Astrocyte (in vitro differentiated cells and primary cell): ENCODE measurements at regions not wholly inside any gene's neighbourhood (a gene's known extent, or its start where the extent isn't known, plus 50 kb on each side); places are given as distances from the start of the nearest gene placed in this dataset.

Experiments
- CTCF ChIP-seq: IDR thresholded peaks from 2 replicates; pipeline ENCODE4 v1.5.1; 2011; ENCODE audit warnings: low read depth, mild to moderate bottlenecking, inconsistent platforms, low read length, moderate library complexity; ENCODE audit not compliant: insufficient read depth
- EZH2 ChIP-seq: IDR thresholded peaks from 2 replicates; pipeline ENCODE4 v1.6.1; 2012; ENCODE audit warnings: mild to moderate bottlenecking, low read length, inconsistent platforms; ENCODE audit not compliant: insufficient read depth

- TF ChIP-seq CTCF = no peak
- no peak for TF ChIP-seq EZH2
Measured at GRCh38 chr6:6736791-6737654, 148.5 kb downstream of the LY86 start.
